HEK293 (cell line): ENCODE measurements at regions not wholly inside any gene's neighbourhood (a gene's known extent, or its start where the extent isn't known, plus 50 kb on each side); places are given as distances from the start of the nearest gene placed in this dataset.

Source experiments
- CTCF ChIA-PET: fragments of 350-600 bp; formaldehyde crosslinking; extraction: SDS; loops from one replicate; lab custom pipeline; 2021; ENCODE audit warnings: antibody characterized with exemption; lab: Yijun Ruan, JAX
- POLR2A ChIA-PET: fragments of 300-600 bp; formaldehyde crosslinking; extraction: SDS; loops from one replicate; lab custom pipeline; 2020; ENCODE audit warnings: antibody characterized with exemption, inconsistent platforms; lab: Yijun Ruan, JAX
- H3K27ac ChIP-seq: fragments of 200-500 bp; sonication (Bioruptor generic); 2 replicates; pipeline ENCODE4 v1.5.1; 2014; ENCODE audit warnings: low read depth, low read length, control low read depth, inconsistent platforms; ENCODE audit errors: extremely low read depth
- H3K36me3 ChIP-seq, 2 experiments: fragments of 200-500 bp in 1 of 2; sonication (Bioruptor generic) in 1 of 2; 1 replicate in 1 of 2; 2 replicates in 1 of 2; pipeline ENCODE4 v1.5.1; 2014 to 2017; ENCODE audit warnings: inconsistent platforms in 2 of 2, low read length in 2 of 2; ENCODE audit not compliant: control insufficient read depth in 2 of 2, insufficient read depth in 1 of 2
- H3K4me1 ChIP-seq: fragments of 200-500 bp; sonication (Bioruptor generic); 2 replicates; pipeline ENCODE4 v1.5.1; 2014; ENCODE audit warnings: mild to moderate bottlenecking, low read length, inconsistent platforms; ENCODE audit not compliant: control insufficient read depth, insufficient read depth
- H3K4me3 ChIP-seq: 2 replicates; pipeline ENCODE4 v1.5.1; 2011; ENCODE audit warnings: low read depth, mild to moderate bottlenecking, control low read depth, low read length, moderate library complexity
- H3K9me3 ChIP-seq: fragments of 200-500 bp; sonication (Bioruptor generic); 2 replicates; pipeline ENCODE4 v1.5.1; 2014; ENCODE audit warnings: low read depth, low read length, inconsistent platforms; ENCODE audit not compliant: control insufficient read depth, insufficient read depth
- HOXA7 ChIP-seq: sonication (generic); formaldehyde crosslinking; IDR thresholded peaks from 2 replicates; pipeline ENCODE4 v1.8.1; 2022; ENCODE audit warnings: missing genetic modification reagents, borderline replicate concordance
- PBX3 ChIP-seq: sonication (generic); formaldehyde crosslinking; IDR thresholded peaks from 2 replicates; pipeline ENCODE4 v1.8.1; 2022; ENCODE audit warnings: mild to moderate bottlenecking, moderate library complexity, missing genetic modification reagents
- SP7 ChIP-seq: fragments of 450-650 bp; formaldehyde crosslinking; IDR thresholded peaks from 2 replicates; pipeline ENCODE4 v1.5.1; 2016; ENCODE audit warnings: missing biosample characterization, missing genetic modification characterization
- ZFP3 ChIP-seq: fragments of 450-650 bp; formaldehyde crosslinking; IDR thresholded peaks from 2 replicates; pipeline ENCODE4 v1.5.1; 2016; ENCODE audit warnings: low read depth, missing biosample characterization, missing genetic modification characterization
- ZNF2 ChIP-seq: fragments of 450-650 bp; formaldehyde crosslinking; IDR thresholded peaks from 2 replicates; pipeline ENCODE4 v1.5.1; 2016; ENCODE audit warnings: missing biosample characterization, missing genetic modification characterization
- ZNF280D ChIP-seq: fragments of 450-650 bp; formaldehyde crosslinking; IDR thresholded peaks from 2 replicates; pipeline ENCODE4 v1.5.1; 2016; ENCODE audit warnings: missing biosample characterization, missing genetic modification characterization
- ZNF302 ChIP-seq: fragments of 450-650 bp; formaldehyde crosslinking; IDR thresholded peaks from 2 replicates; pipeline ENCODE4 v1.5.1; 2016; ENCODE audit warnings: missing biosample characterization, missing genetic modification characterization, low read depth
- ZNF544 ChIP-seq: fragments of 450-650 bp; formaldehyde crosslinking; IDR thresholded peaks from 2 replicates; pipeline ENCODE4 v1.5.0; 2017; ENCODE audit warnings: missing biosample characterization, missing genetic modification characterization
- ZNF571 ChIP-seq: fragments of 450-650 bp; formaldehyde crosslinking; IDR thresholded peaks from 2 replicates; pipeline ENCODE4 v1.5.0; 2017; ENCODE audit warnings: missing biosample characterization, missing genetic modification characterization
- ZNF624 ChIP-seq: fragments of 450-650 bp; formaldehyde crosslinking; IDR thresholded peaks from 2 replicates; pipeline ENCODE4 v1.5.1; 2017; ENCODE audit warnings: missing biosample characterization, missing genetic modification characterization
- ZNF654 ChIP-seq: fragments of 450-650 bp; formaldehyde crosslinking; IDR thresholded peaks from 2 replicates; pipeline ENCODE4 v1.5.1; 2016; ENCODE audit warnings: low read depth, missing biosample characterization, missing genetic modification characterization
- ZNF664 ChIP-seq: fragments of 450-650 bp; formaldehyde crosslinking; IDR thresholded peaks from 2 replicates; pipeline ENCODE4 v1.5.1; 2016; ENCODE audit warnings: missing biosample characterization, missing genetic modification characterization
- ZSCAN30 ChIP-seq: fragments of 450-650 bp; IDR thresholded peaks from 2 replicates; pipeline ENCODE4 v1.5.1; 2018; ENCODE audit warnings: missing biosample characterization, mild to moderate bottlenecking, missing genetic modification characterization, moderate library complexity
- TF ChIP-seq, protein P1 (sequence below): fragments of 450-650 bp; formaldehyde crosslinking; IDR thresholded peaks from 2 replicates; pipeline ENCODE4 v1.5.1; 2016; ENCODE audit warnings: missing biosample characterization, missing genetic modification characterization
- TF ChIP-seq, protein P2 (sequence below): fragments of 450-650 bp; formaldehyde crosslinking; IDR thresholded peaks from 2 replicates; pipeline ENCODE4 v1.5.1; 2016; ENCODE audit warnings: missing biosample characterization, missing genetic modification characterization
- TF ChIP-seq, protein P3 (sequence below): fragments of 450-650 bp; formaldehyde crosslinking; IDR thresholded peaks from 2 replicates; pipeline ENCODE4 v1.5.1; 2016; ENCODE audit warnings: missing biosample characterization, missing genetic modification characterization, low read depth
- TF ChIP-seq, protein P4 (sequence below): fragments of 450-650 bp; formaldehyde crosslinking; IDR thresholded peaks from 2 replicates; pipeline ENCODE4; 2016; ENCODE audit warnings: missing biosample characterization, missing genetic modification characterization
- TF ChIP-seq, protein P5 (sequence below): fragments of 450-650 bp; formaldehyde crosslinking; IDR thresholded peaks from 2 replicates; pipeline ENCODE4 v1.5.1; 2016; ENCODE audit warnings: missing biosample characterization, missing genetic modification characterization

GRCh38 chr3:23647706-23648258, 158.0 kb upstream of the UBE2E1 start (continued):
- TF ChIP-seq, protein P1, sequence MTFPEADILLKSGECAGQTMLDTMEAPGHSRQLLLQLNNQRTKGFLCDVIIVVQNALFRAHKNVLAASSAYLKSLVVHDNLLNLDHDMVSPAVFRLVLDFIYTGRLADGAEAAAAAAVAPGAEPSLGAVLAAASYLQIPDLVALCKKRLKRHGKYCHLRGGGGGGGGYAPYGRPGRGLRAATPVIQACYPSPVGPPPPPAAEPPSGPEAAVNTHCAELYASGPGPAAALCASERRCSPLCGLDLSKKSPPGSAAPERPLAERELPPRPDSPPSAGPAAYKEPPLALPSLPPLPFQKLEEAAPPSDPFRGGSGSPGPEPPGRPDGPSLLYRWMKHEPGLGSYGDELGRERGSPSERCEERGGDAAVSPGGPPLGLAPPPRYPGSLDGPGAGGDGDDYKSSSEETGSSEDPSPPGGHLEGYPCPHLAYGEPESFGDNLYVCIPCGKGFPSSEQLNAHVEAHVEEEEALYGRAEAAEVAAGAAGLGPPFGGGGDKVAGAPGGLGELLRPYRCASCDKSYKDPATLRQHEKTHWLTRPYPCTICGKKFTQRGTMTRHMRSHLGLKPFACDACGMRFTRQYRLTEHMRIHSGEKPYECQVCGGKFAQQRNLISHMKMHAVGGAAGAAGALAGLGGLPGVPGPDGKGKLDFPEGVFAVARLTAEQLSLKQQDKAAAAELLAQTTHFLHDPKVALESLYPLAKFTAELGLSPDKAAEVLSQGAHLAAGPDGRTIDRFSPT (tag by site-specific recombination) = no peak
- no peak for TF ChIP-seq ZFP3 (tag by site-specific recombination)
- TF ChIP-seq ZNF664 (tag by site-specific recombination) = no peak
- TF ChIP-seq ZNF624 (tag by site-specific recombination) = no peak

DNA sequence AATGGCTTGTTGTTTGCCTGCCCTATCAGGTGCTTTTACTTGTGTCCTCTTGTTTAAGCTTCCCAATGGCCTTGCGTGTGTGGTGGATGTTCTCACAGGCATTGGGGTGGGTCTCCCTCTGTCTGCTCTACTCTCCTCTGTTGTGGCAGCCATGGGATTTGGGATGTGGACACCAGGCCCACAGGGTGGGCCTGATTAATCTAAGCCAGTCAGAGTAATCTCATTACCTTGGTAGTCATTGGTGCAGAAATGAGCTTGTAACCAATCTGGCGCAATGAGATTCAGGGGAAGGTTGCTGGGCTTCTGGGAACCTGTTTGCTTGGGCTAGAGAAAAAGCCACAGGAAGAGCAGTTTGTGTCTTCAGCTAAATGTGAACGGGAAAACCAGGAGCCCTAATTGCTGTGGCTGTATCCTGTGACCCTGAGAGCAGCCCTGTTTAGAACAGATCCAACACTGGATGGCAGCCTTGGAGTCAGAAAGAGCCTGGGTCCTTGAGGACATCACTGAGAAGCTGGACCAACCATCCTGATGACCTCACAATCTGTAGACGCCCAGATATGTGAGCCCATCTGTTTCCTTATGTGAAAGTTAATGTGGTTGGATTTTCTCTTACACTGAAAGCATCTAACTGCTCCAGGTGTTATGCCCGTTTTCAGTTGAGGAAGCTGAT, 157.3 kb upstream of the UBE2E1 start:
- Histone ChIP-seq H3K27ac (no peak overlapping the region), H3K9me3 (no peaks in the 10 kb centered on the region), H3K36me3 (no peaks in the 10 kb centered on the region), H3K4me1 (peaks cover 6% of the 10 kb centered on the region), H3K4me3 (no peak overlapping the region)
- 0 out of 2 replicates have a peak, but pooled peaks have one; percentile 19 for TF ChIP-seq ZSCAN30 (tag by site-specific recombination)
- TF ChIP-seq ZNF654 = peak; percentile 31
- TF ChIP-seq, protein P2, sequence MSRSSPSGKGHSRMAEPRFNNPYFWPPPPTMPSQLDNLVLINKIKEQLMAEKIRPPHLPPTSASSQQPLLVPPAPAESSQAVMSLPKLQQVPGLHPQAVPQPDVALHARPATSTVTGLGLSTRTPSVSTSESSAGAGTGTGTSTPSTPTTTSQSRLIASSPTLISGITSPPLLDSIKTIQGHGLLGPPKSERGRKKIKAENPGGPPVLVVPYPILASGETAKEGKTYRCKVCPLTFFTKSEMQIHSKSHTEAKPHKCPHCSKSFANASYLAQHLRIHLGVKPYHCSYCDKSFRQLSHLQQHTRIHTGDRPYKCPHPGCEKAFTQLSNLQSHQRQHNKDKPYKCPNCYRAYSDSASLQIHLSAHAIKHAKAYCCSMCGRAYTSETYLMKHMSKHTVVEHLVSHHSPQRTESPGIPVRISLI (tag by site-specific recombination) = no peak
- POLR2A ChIA-PET = interaction anchor here (0.8 kb wide), 1 partner anchor 268 kb away, joined by 3 read pairs; the partner anchor contains the start of genes NKIRAS1 and RPL15
- CTCF ChIA-PET = interaction anchor here (0.6 to 1.4 kb wide), 3 partner anchors 11 to 421 kb away, joined by 4 read pairs; no protein-coding TSS in a partner anchor

- ChIA-PET POLR2A (interaction anchor here (0.8 kb wide), 1 partner anchor 268 kb away, joined by 3 read pairs; the partner anchor contains the start of genes NKIRAS1 and RPL15), CTCF (interaction anchor here (0.9 to 1.4 kb wide), 3 partner anchors 10 to 112 kb away, joined by 3 to 4 read pairs (median 4); no protein-coding TSS in a partner anchor)
- H3K27ac ChIP-seq = no peak overlapping the region
- TF ChIP-seq, protein P3, sequence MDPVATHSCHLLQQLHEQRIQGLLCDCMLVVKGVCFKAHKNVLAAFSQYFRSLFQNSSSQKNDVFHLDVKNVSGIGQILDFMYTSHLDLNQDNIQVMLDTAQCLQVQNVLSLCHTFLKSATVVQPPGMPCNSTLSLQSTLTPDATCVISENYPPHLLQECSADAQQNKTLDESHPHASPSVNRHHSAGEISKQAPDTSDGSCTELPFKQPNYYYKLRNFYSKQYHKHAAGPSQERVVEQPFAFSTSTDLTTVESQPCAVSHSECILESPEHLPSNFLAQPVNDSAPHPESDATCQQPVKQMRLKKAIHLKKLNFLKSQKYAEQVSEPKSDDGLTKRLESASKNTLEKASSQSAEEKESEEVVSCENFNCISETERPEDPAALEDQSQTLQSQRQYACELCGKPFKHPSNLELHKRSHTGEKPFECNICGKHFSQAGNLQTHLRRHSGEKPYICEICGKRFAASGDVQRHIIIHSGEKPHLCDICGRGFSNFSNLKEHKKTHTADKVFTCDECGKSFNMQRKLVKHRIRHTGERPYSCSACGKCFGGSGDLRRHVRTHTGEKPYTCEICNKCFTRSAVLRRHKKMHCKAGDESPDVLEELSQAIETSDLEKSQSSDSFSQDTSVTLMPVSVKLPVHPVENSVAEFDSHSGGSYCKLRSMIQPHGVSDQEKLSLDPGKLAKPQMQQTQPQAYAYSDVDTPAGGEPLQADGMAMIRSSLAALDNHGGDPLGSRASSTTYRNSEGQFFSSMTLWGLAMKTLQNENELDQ (tag by site-specific recombination) = no peak
- TF ChIP-seq, protein P4, sequence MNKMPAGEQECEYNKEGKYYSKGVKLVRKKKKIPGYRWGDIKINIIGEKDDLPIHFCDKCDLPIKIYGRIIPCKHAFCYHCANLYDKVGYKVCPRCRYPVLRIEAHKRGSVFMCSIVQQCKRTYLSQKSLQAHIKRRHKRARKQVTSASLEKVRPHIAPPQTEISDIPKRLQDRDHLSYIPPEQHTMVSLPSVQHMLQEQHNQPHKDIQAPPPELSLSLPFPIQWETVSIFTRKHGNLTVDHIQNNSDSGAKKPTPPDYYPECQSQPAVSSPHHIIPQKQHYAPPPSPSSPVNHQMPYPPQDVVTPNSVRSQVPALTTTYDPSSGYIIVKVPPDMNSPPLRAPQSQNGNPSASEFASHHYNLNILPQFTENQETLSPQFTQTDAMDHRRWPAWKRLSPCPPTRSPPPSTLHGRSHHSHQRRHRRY (tag by site-specific recombination) = no peak
- no peak for TF ChIP-seq ZNF302 (tag by site-specific recombination)
- TF ChIP-seq, protein P5, sequence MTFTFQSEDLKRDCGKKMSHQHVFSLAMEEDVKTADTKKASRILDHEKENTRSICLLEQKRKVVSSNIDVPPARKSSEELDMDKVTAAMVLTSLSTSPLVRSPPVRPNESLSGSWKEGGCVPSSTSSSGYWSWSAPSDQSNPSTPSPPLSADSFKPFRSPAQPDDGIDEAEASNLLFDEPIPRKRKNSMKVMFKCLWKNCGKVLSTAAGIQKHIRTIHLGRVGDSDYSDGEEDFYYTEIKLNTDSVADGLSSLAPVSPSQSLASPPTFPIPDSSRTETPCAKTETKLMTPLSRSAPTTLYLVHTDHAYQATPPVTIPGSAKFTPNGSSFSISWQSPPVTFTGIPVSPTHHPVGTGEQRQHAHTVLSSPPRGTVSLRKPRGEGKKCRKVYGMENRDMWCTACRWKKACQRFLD = no peak
- no peak for TF ChIP-seq ZNF571 (tag by site-specific recombination)
- no peak for TF ChIP-seq ZNF544 (tag by site-specific recombination)
- TF ChIP-seq ZNF2 (tag by site-specific recombination) = no peak
- TF ChIP-seq HOXA7 = no peak
- TF ChIP-seq SP7 (tag by site-specific recombination) = 0 out of 2 replicates have a peak, but pooled peaks have one; percentile 16
- no peak for TF ChIP-seq PBX3 (CRISPR knock-in tag)
- TF ChIP-seq ZNF280D = no peak
These were observed 156.8 kb upstream of the UBE2E1 start for GRCh38 chr3:23648996-23649395.

More at GRCh38 chr3:23648996-23649395, 156.8 kb upstream of the UBE2E1 start:
- H3K36me3 ChIP-seq = no peaks in the 10 kb centered on the region
- H3K4me1 ChIP-seq = peaks cover 6% of the 10 kb centered on the region
- no peak overlapping the region for H3K4me3 ChIP-seq
- no peaks in the 10 kb centered on the region for H3K9me3 ChIP-seq
